Activated effector memory CD4-positive, alpha-beta T cell treated with Interleukin-2 at 50 U/mL for 16 hours (primary cell): ENCODE measurements at regions not wholly inside any gene's neighbourhood (a gene's known extent, or its start where the extent isn't known, plus 50 kb on each side); places are given as distances from the start of the nearest gene placed in this dataset.

Experiments
- DNase-seq: peaks from one replicate; pipeline ENCODE4 v3.0.0-alpha.2; 2020

- no peak for DNase-seq
These were observed 55.7 kb downstream of the IRF2BP2 start for GRCh38 chr1:234554218-234554697.

- no peak for DNase-seq
These were observed 56.5 kb downstream of the IRF2BP2 start for GRCh38 chr1:234553240-234554188.

- no peak for DNase-seq
These were observed 59.0 kb downstream of the IRF2BP2 start for GRCh38 chr1:234551032-234551378.

- DNase-seq = no peak
These were observed 59.5 kb downstream of the IRF2BP2 start for GRCh38 chr1:234550341-234551031.

- DNase-seq = no peak
These were observed 60.4 kb downstream of the IRF2BP2 start for GRCh38 chr1:234549447-234550021.

GRCh38 chr1:234546890-234547788 lies 62.8 kb downstream of the IRF2BP2 start:
- no peak for DNase-seq

- no peak for DNase-seq
These were observed 63.6 kb downstream of the IRF2BP2 start for GRCh38 chr1:234546387-234546704.

GRCh38 chr1:234545517-234546386 lies 64.2 kb downstream of the IRF2BP2 start:
- DNase-seq = no peak

- DNase-seq = peak; percentile 20
These were observed 65.2 kb upstream of the TARBP1 start for GRCh38 chr1:234544087-234544579.

GRCh38 chr1:234543442-234544086 lies 64.6 kb upstream of the TARBP1 start:
- DNase-seq = no peak

- DNase-seq = no peak
These were observed 63.4 kb upstream of the TARBP1 start for GRCh38 chr1:234542211-234542850.

- no peak for DNase-seq
These were observed 62.5 kb upstream of the TARBP1 start for GRCh38 chr1:234541286-234541975.

- no peak for DNase-seq
These were observed 61.4 kb upstream of the TARBP1 start for GRCh38 chr1:234540404-234540762.

- DNase-seq = no peak
These were observed 60.9 kb upstream of the TARBP1 start for GRCh38 chr1:234539666-234540403.

GRCh38 chr1:234538930-234539649 lies 60.1 kb upstream of the TARBP1 start:
- no peak for DNase-seq

GRCh38 chr1:234538062-234538731 lies 59.2 kb upstream of the TARBP1 start:
- DNase-seq = no peak

GRCh38 chr1:234537236-234537635 lies 58.3 kb upstream of the TARBP1 start:
- no peak for DNase-seq

GRCh38 chr1:234536741-234537140 lies 57.8 kb upstream of the TARBP1 start:
- DNase-seq = no peak
